ENCODE measurements at regions not wholly inside any gene's neighbourhood (a gene's known extent, or its start where the extent isn't known, plus 50 kb on each side); places are given as distances from the start of the nearest gene placed in this dataset.

DNA sequence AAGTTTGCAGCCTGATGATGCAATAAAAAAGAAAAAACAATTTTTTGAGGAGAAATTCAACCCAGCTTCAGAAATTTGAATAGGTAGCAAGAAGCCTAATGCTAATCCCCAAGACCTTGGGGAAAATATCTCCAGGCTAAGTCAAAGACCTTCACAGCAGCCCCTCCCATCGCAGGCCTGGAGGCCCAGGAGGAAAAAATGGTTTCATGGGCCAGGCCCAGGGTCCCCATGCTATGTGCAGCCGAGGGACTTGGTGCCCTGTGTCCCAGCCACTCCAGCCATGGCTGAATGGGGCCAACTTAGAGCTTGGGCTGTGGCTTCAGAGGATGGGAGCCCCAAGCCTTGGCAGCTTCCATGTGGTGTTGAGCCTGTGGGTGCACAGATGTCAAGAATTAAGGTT lies 210.3 kb downstream of the SUCLA2 start:
- Histone ChIP-seq H3K9me3 (ENCODE audit: control insufficient read depth, low read depth, low read length) (no peaks in the 10 kb centered on the region), H3K27ac (ENCODE audit: control insufficient read depth, insufficient read depth, low read length) (no peak overlapping the region), H4K20me1 (ENCODE audit: control insufficient read depth, extremely low read depth, insufficient read depth, low read length) (no peaks in the 10 kb centered on the region), H3K4me1 (ENCODE audit: control insufficient read depth, extremely low read depth, insufficient read depth, low read length) (no peaks in the 10 kb centered on the region), H3K9ac (ENCODE audit: control insufficient read depth, extremely low read depth, insufficient read depth, low read length) (no peak overlapping the region), H3K4me3 (ENCODE audit: control insufficient read depth in 2 of 3, extremely low read depth in 1 of 3, insufficient read depth in 2 of 3, low read depth in 1 of 3, low read length in 3 of 3) (no peak overlapping the region), H3K9me1 (ENCODE audit: control insufficient read depth, extremely low read depth, insufficient read depth, low read length) (no peaks in the 10 kb centered on the region), H2AFZ (ENCODE audit: control insufficient read depth, low read length) (no peak overlapping the region), H3K79me2 (ENCODE audit: control insufficient read depth, insufficient read depth, low read length) (no peaks in the 10 kb centered on the region), H3K27me3 (ENCODE audit: control insufficient read depth, extremely low read depth, insufficient read depth, low read length) (no peaks in the 10 kb centered on the region), H3K4me2 (ENCODE audit: control insufficient read depth, extremely low read depth, insufficient read depth, low read depth, low read length) (no peak overlapping the region), H3K36me3 (ENCODE audit: control insufficient read depth in 2 of 2, extremely low read depth in 1 of 2, insufficient read depth in 2 of 2, low read length in 2 of 2) (no peaks in the 10 kb centered on the region)
- dilution Hi-C loops (cut with MboI; ENCODE audit: extremely low pct_ligation_motif_present, low sequenced_read_pairs), result no loop called here
- FAIRE-seq, result no peak
- TF ChIP-seq, protein P1, sequence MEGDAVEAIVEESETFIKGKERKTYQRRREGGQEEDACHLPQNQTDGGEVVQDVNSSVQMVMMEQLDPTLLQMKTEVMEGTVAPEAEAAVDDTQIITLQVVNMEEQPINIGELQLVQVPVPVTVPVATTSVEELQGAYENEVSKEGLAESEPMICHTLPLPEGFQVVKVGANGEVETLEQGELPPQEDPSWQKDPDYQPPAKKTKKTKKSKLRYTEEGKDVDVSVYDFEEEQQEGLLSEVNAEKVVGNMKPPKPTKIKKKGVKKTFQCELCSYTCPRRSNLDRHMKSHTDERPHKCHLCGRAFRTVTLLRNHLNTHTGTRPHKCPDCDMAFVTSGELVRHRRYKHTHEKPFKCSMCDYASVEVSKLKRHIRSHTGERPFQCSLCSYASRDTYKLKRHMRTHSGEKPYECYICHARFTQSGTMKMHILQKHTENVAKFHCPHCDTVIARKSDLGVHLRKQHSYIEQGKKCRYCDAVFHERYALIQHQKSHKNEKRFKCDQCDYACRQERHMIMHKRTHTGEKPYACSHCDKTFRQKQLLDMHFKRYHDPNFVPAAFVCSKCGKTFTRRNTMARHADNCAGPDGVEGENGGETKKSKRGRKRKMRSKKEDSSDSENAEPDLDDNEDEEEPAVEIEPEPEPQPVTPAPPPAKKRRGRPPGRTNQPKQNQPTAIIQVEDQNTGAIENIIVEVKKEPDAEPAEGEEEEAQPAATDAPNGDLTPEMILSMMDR (optimal IDR thresholded peaks at IDR 0.05 in 1 of 3, IDR thresholded peaks at IDR 0.05 in 1 of 3, conservative IDR thresholded peaks at IDR 0.05 in 1 of 3; ENCODE audit: extremely low read depth in 1 of 3, insufficient read depth in 2 of 3, low read length in 3 of 3), result no peak
- no peak for TF ChIP-seq EZH2 (IDR thresholded peaks at IDR 0.05; ENCODE audit: low read length)
- DNase-seq (ENCODE audit: low read depth, low spot score), result no peak

DNA sequence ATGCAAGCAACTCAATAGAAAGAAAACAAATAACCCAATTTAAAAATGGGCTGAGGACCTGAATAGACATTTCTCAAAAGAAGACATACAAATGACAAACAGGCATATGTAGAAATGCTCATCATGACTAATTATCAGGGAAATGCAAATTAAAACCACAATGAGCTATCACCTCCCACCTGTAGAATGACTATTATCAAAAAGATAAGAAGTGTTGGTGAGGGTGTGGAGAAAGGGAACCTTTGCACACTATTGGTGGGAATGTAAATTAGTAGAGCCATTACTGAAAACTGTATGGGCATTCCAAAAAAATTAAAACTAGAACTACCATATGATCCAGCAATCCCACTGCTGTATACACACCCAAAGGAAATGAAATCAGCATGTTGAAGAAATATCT lies 212.2 kb downstream of the SUCLA2 start:
- Histone ChIP-seq H2AFZ (ENCODE audit: control insufficient read depth, low read length) (no peak overlapping the region), H3K4me3 (ENCODE audit: control insufficient read depth in 2 of 3, extremely low read depth in 1 of 3, insufficient read depth in 2 of 3, low read depth in 1 of 3, low read length in 3 of 3) (no peak overlapping the region), H3K27me3 (ENCODE audit: control insufficient read depth, extremely low read depth, insufficient read depth, low read length) (no peaks in the 10 kb centered on the region), H3K79me2 (ENCODE audit: control insufficient read depth, insufficient read depth, low read length) (no peaks in the 10 kb centered on the region), H3K9ac (ENCODE audit: control insufficient read depth, extremely low read depth, insufficient read depth, low read length) (no peak overlapping the region), H3K4me2 (ENCODE audit: control insufficient read depth, extremely low read depth, insufficient read depth, low read depth, low read length) (no peak overlapping the region), H4K20me1 (ENCODE audit: control insufficient read depth, extremely low read depth, insufficient read depth, low read length) (no peaks in the 10 kb centered on the region), H3K9me3 (ENCODE audit: control insufficient read depth, low read depth, low read length) (no peaks in the 10 kb centered on the region), H3K27ac (ENCODE audit: control insufficient read depth, insufficient read depth, low read length) (no peak overlapping the region), H3K36me3 (ENCODE audit: control insufficient read depth in 2 of 2, extremely low read depth in 1 of 2, insufficient read depth in 2 of 2, low read length in 2 of 2) (no peaks in the 10 kb centered on the region), H3K4me1 (ENCODE audit: control insufficient read depth, extremely low read depth, insufficient read depth, low read length) (no peaks in the 10 kb centered on the region), H3K9me1 (ENCODE audit: control insufficient read depth, extremely low read depth, insufficient read depth, low read length) (no peaks in the 10 kb centered on the region)
- no peak for DNase-seq (ENCODE audit: low read depth, low spot score)
- FAIRE-seq, result no peak
- TF ChIP-seq EZH2 (IDR thresholded peaks at IDR 0.05; ENCODE audit: low read length), result no peak
- dilution Hi-C loops (cut with MboI; ENCODE audit: extremely low pct_ligation_motif_present, low sequenced_read_pairs), result no loop called here

DNA sequence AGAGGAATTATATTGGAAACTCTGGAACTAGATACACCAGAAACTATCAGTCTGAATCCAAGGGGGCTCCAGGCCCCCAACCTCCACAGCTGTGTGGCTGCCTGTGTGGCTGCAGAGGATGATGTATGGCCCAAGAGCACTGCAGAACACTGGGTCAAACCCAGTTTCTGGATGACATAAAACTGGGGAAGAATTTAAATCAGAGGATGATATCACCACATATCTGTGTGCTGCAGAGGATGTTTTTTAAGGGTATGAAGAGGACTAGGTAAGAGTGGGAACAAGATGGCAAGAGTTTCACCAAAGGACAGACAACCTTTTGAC lies 226.4 kb downstream of the SUCLA2 start:
- H3K4me1 ChIP-seq (ENCODE audit: control insufficient read depth, extremely low read depth, insufficient read depth, low read length), result no peaks in the 10 kb centered on the region
- dilution Hi-C loops (cut with MboI; ENCODE audit: extremely low pct_ligation_motif_present, low sequenced_read_pairs), result no loop called here
- no peaks in the 10 kb centered on the region for H3K9me1 ChIP-seq (ENCODE audit: control insufficient read depth, extremely low read depth, insufficient read depth, low read length)
- no peaks in the 10 kb centered on the region for H4K20me1 ChIP-seq (ENCODE audit: control insufficient read depth, extremely low read depth, insufficient read depth, low read length)
- DNase-seq (ENCODE audit: low read depth, low spot score) (no peak), FAIRE-seq (no peak)
- H3K27ac ChIP-seq (ENCODE audit: control insufficient read depth, insufficient read depth, low read length), result no peak overlapping the region
- H3K4me2 ChIP-seq (ENCODE audit: control insufficient read depth, extremely low read depth, insufficient read depth, low read depth, low read length), result no peak overlapping the region
- H3K79me2 ChIP-seq (ENCODE audit: control insufficient read depth, insufficient read depth, low read length), result no peaks in the 10 kb centered on the region
- H3K9ac ChIP-seq (ENCODE audit: control insufficient read depth, extremely low read depth, insufficient read depth, low read length), result no peak overlapping the region
- no peak overlapping the region for H2AFZ ChIP-seq (ENCODE audit: control insufficient read depth, low read length)
- no peaks in the 10 kb centered on the region for H3K27me3 ChIP-seq (ENCODE audit: control insufficient read depth, extremely low read depth, insufficient read depth, low read length)
- no peaks in the 10 kb centered on the region for H3K9me3 ChIP-seq (ENCODE audit: control insufficient read depth, low read depth, low read length)
- no peaks in the 10 kb centered on the region for H3K36me3 ChIP-seq (ENCODE audit: control insufficient read depth in 2 of 2, extremely low read depth in 1 of 2, insufficient read depth in 2 of 2, low read length in 2 of 2)
- H3K4me3 ChIP-seq (ENCODE audit: control insufficient read depth in 2 of 3, extremely low read depth in 1 of 3, insufficient read depth in 2 of 3, low read depth in 1 of 3, low read length in 3 of 3), result no peak overlapping the region
- TF ChIP-seq, protein P1 (optimal IDR thresholded peaks at IDR 0.05 in 1 of 3, IDR thresholded peaks at IDR 0.05 in 1 of 3, conservative IDR thresholded peaks at IDR 0.05 in 1 of 3; ENCODE audit: extremely low read depth in 1 of 3, insufficient read depth in 2 of 3, low read length in 3 of 3), result no peak
- TF ChIP-seq EZH2 (IDR thresholded peaks at IDR 0.05; ENCODE audit: low read length), result no peak
